GM23338 (cell line): ENCODE measurements at regions not wholly inside any gene's neighbourhood (a gene's known extent, or its start where the extent isn't known, plus 50 kb on each side); places are given as distances from the start of the nearest gene placed in this dataset.

Source experiments
- ATAC-seq: fragments of 200-7000 bp; cut with Tn5 transposase; 3 replicates; pipeline ENCODE4 v1.9.1; 2020
- DNase-seq: peaks from one replicate; pipeline ENCODE4 v3.0.0-alpha.2; 2015; ENCODE audit warnings: low spot score
- H2AFZ ChIP-seq: fragments of 200-600 bp; sonication (generic); 2 replicates; pipeline ENCODE4 v1.8.0; 2016; ENCODE audit warnings: antibody characterized with exemption, mild to moderate bottlenecking, moderate library complexity
- H3F3A ChIP-seq: fragments of 200-600 bp; sonication (generic); replicated peaks from 2 replicates; pipeline ENCODE4 v1.8.0; 2017; ENCODE audit warnings: antibody characterized with exemption, mixed run types, low read depth
- H3K27ac ChIP-seq: fragments of 200-600 bp; sonication (generic); 2 replicates; pipeline ENCODE4 v1.6.1; 2016; ENCODE audit warnings: low read depth
- H3K27me3 ChIP-seq: fragments of 200-600 bp; sonication (generic); 2 replicates; pipeline ENCODE4 v1.8.0; 2016; ENCODE audit warnings: mild to moderate bottlenecking, mixed run types, moderate library complexity; ENCODE audit not compliant: insufficient read depth
- H3K36me3 ChIP-seq: fragments of 200-600 bp; sonication (generic); 2 replicates; pipeline ENCODE4 v1.8.0; 2016; ENCODE audit warnings: mild to moderate bottlenecking; ENCODE audit not compliant: insufficient read depth
- H3K4me1 ChIP-seq: fragments of 200-600 bp; sonication (generic); 2 replicates; pipeline ENCODE4 v1.8.0; 2016; ENCODE audit warnings: mild to moderate bottlenecking, moderate library complexity; ENCODE audit not compliant: insufficient read depth
- H3K4me2 ChIP-seq: fragments of 200-600 bp; sonication (generic); 2 replicates; pipeline ENCODE4 v1.7.1; 2017; ENCODE audit warnings: mixed run types
- H3K4me3 ChIP-seq: fragments of 200-600 bp; sonication (generic); 2 replicates; pipeline ENCODE4 v1.6.1; 2016; ENCODE audit warnings: mixed run types
- H3K79me2 ChIP-seq: fragments of 200-600 bp; sonication (generic); replicated peaks from 2 replicates; pipeline ENCODE4 v1.8.0; 2017; ENCODE audit warnings: mild to moderate bottlenecking; ENCODE audit not compliant: insufficient read depth
- H3K9me2 ChIP-seq: fragments of 200-600 bp; sonication (generic); 2 replicates; pipeline ENCODE4 v1.8.0; 2017; ENCODE audit not compliant: insufficient read depth
- H4K20me1 ChIP-seq: fragments of 200-600 bp; sonication (generic); replicated peaks from 2 replicates; pipeline ENCODE4 v1.8.0; 2017; ENCODE audit warnings: mild to moderate bottlenecking; ENCODE audit not compliant: insufficient read depth
- H3K27ac Mint-ChIP-seq: 2 replicates; pipeline ENCODE4 v1.8.0; 2020; ENCODE audit warnings: inconsistent platforms, mild to moderate bottlenecking, moderate library complexity, mixed read lengths
- H3K27me3 Mint-ChIP-seq: 3 replicates; pipeline ENCODE4 v1.8.0; 2022; ENCODE audit warnings: low read depth, mild to moderate bottlenecking, moderate library complexity, mixed read lengths, inconsistent platforms; ENCODE audit not compliant: insufficient read depth, poor library complexity
- H3K36me3 Mint-ChIP-seq: 3 replicates; pipeline ENCODE4 v1.8.0; 2021; ENCODE audit warnings: low read depth, mild to moderate bottlenecking, inconsistent platforms, moderate library complexity, mixed read lengths
- H3K4me1 Mint-ChIP-seq: 3 replicates; pipeline ENCODE4 v1.8.0; 2020; ENCODE audit warnings: mild to moderate bottlenecking, inconsistent platforms, mixed read lengths
- H3K4me3 Mint-ChIP-seq: 3 replicates; pipeline ENCODE4 v1.8.0; 2021; ENCODE audit warnings: moderate library complexity, mild to moderate bottlenecking, inconsistent platforms, mixed read lengths
- H3K9me3 Mint-ChIP-seq: 3 replicates; pipeline ENCODE4 v1.8.0; 2020; ENCODE audit warnings: moderate library complexity, mild to moderate bottlenecking, inconsistent platforms, mixed read lengths
- CREB1 ChIP-seq: fragments of 250-450 bp; sonication (Bioruptor Pico); IDR thresholded peaks from 2 replicates; pipeline ENCODE4 v1.5.0; 2020; ENCODE audit warnings: low read depth, mild to moderate bottlenecking, moderate library complexity
- EZH2 ChIP-seq: fragments of 200-600 bp; sonication (generic); IDR thresholded peaks from one replicate; pipeline ENCODE4 v1.8.0; 2017; ENCODE audit warnings: antibody characterized with exemption, mild to moderate bottlenecking, low read depth; ENCODE audit not compliant: unreplicated experiment
- EZH2phosphoT487 ChIP-seq: fragments of 200-600 bp; sonication (generic); IDR thresholded peaks from one replicate; pipeline ENCODE4 v1.8.1; 2018; ENCODE audit warnings: antibody characterized with exemption; ENCODE audit not compliant: unreplicated experiment
- JUNB ChIP-seq: IDR thresholded peaks from one replicate; pipeline ENCODE4 v1.6.1; 2016; ENCODE audit warnings: antibody characterized with exemption; ENCODE audit not compliant: unreplicated experiment
- NANOG ChIP-seq: IDR thresholded peaks from 2 replicates; pipeline ENCODE4 v1.6.1; 2016; ENCODE audit warnings: antibody characterized with exemption, borderline replicate concordance
- POLR2AphosphoS5 ChIP-seq: IDR thresholded peaks from 2 replicates; pipeline ENCODE4 v1.6.1; 2016; ENCODE audit warnings: antibody characterized with exemption, low read depth
- STAT1 ChIP-seq: IDR thresholded peaks from one replicate; pipeline ENCODE4 v1.6.1; 2016; ENCODE audit warnings: antibody characterized with exemption; ENCODE audit not compliant: unreplicated experiment
- ZNF114 ChIP-seq: fragments of 250-450 bp; sonication (Bioruptor Pico); IDR thresholded peaks from 2 replicates; pipeline ENCODE4 v1.5.0; 2020; ENCODE audit warnings: mild to moderate bottlenecking, moderate library complexity
- ZNF331 ChIP-seq: fragments of 250-450 bp; sonication (Bioruptor Pico); IDR thresholded peaks from 2 replicates; pipeline ENCODE4 v1.5.0; 2020; ENCODE audit warnings: low read depth, mild to moderate bottlenecking, moderate library complexity
- TF ChIP-seq, protein P1 (sequence below): IDR thresholded peaks from one replicate; pipeline ENCODE4 v1.6.1; 2018; ENCODE audit warnings: antibody characterized with exemption; ENCODE audit not compliant: unreplicated experiment
- TF ChIP-seq, protein P2 (sequence below), 2 experiments: fragments of 200-600 bp in 1 of 2; sonication (generic) in 1 of 2; conservative IDR thresholded peaks; 2 replicates each; pipeline versions ENCODE4 v1.5.1 to v1.6.1; 2016 to 2017; ENCODE audit warnings: antibody characterized with exemption in 2 of 2, low read depth in 2 of 2, mild to moderate bottlenecking in 2 of 2, moderate library complexity in 1 of 2
- TF ChIP-seq, protein P3 (sequence below): fragments of 250-450 bp; sonication (Bioruptor Pico); IDR thresholded peaks from 2 replicates; pipeline ENCODE4 v1.5.0; 2020; ENCODE audit warnings: mild to moderate bottlenecking, moderate library complexity
- TF ChIP-seq, protein P4 (sequence below): IDR thresholded peaks from 2 replicates; pipeline ENCODE4 v1.6.1; 2016; ENCODE audit warnings: antibody characterized with exemption

DNA sequence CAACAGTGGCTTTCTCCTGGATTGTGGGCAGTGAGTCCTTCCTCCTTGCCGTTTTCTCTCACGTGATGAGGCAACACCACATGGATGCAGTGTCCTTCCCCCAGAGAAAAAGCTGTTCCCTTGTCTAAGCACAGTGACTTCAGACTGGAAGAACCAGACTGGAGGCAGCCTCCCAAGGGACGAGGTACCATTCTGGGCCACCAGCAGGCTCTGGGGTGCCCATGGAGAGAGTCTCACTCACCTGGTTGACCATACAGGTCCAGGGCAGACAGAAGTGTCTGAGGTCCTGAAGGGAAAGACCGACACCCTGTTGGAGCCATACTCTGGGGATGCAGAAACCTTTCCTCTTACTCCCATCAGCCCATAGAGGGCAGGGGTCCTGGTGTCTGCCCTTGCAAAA is 69.2 kb upstream of the DOCK1 start:
- no peaks in the 10 kb centered on the region for H4K20me1 ChIP-seq
- H3K27me3 Mint-ChIP-seq = peaks cover 6% of the 10 kb centered on the region
- H3K27me3 ChIP-seq = no peaks in the 10 kb centered on the region
- no peaks in the 10 kb centered on the region for H3K36me3 ChIP-seq
- no peaks in the 10 kb centered on the region for H3K79me2 ChIP-seq
- no peak overlapping the region for H3K27ac Mint-ChIP-seq
- no peaks in the 10 kb centered on the region for H3F3A ChIP-seq
- DNase-seq (no peak), ATAC-seq (no peak)
- H3K36me3 Mint-ChIP-seq = no peaks in the 10 kb centered on the region
- no peak overlapping the region for H3K4me3 ChIP-seq
- peaks cover 15% of the 10 kb centered on the region for H3K4me1 ChIP-seq
- TF ChIP-seq, protein P1, sequence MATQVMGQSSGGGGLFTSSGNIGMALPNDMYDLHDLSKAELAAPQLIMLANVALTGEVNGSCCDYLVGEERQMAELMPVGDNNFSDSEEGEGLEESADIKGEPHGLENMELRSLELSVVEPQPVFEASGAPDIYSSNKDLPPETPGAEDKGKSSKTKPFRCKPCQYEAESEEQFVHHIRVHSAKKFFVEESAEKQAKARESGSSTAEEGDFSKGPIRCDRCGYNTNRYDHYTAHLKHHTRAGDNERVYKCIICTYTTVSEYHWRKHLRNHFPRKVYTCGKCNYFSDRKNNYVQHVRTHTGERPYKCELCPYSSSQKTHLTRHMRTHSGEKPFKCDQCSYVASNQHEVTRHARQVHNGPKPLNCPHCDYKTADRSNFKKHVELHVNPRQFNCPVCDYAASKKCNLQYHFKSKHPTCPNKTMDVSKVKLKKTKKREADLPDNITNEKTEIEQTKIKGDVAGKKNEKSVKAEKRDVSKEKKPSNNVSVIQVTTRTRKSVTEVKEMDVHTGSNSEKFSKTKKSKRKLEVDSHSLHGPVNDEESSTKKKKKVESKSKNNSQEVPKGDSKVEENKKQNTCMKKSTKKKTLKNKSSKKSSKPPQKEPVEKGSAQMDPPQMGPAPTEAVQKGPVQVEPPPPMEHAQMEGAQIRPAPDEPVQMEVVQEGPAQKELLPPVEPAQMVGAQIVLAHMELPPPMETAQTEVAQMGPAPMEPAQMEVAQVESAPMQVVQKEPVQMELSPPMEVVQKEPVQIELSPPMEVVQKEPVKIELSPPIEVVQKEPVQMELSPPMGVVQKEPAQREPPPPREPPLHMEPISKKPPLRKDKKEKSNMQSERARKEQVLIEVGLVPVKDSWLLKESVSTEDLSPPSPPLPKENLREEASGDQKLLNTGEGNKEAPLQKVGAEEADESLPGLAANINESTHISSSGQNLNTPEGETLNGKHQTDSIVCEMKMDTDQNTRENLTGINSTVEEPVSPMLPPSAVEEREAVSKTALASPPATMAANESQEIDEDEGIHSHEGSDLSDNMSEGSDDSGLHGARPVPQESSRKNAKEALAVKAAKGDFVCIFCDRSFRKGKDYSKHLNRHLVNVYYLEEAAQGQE = no peak
- TF ChIP-seq EZH2 (no peak), ZNF331 (CRISPR knock-in tag) (no peak), JUNB (no peak), ZNF114 (no peak), STAT1 (no peak), POLR2AphosphoS5 (no peak), CREB1 (CRISPR knock-in tag) (no peak), NANOG (no peak), EZH2phosphoT487 (no peak)
- TF ChIP-seq, protein P2, sequence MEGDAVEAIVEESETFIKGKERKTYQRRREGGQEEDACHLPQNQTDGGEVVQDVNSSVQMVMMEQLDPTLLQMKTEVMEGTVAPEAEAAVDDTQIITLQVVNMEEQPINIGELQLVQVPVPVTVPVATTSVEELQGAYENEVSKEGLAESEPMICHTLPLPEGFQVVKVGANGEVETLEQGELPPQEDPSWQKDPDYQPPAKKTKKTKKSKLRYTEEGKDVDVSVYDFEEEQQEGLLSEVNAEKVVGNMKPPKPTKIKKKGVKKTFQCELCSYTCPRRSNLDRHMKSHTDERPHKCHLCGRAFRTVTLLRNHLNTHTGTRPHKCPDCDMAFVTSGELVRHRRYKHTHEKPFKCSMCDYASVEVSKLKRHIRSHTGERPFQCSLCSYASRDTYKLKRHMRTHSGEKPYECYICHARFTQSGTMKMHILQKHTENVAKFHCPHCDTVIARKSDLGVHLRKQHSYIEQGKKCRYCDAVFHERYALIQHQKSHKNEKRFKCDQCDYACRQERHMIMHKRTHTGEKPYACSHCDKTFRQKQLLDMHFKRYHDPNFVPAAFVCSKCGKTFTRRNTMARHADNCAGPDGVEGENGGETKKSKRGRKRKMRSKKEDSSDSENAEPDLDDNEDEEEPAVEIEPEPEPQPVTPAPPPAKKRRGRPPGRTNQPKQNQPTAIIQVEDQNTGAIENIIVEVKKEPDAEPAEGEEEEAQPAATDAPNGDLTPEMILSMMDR (conservative IDR thresholded peaks at IDR 0.05; ENCODE audit: low read depth in 2 of 2) = no peak
- TF ChIP-seq, protein P3, sequence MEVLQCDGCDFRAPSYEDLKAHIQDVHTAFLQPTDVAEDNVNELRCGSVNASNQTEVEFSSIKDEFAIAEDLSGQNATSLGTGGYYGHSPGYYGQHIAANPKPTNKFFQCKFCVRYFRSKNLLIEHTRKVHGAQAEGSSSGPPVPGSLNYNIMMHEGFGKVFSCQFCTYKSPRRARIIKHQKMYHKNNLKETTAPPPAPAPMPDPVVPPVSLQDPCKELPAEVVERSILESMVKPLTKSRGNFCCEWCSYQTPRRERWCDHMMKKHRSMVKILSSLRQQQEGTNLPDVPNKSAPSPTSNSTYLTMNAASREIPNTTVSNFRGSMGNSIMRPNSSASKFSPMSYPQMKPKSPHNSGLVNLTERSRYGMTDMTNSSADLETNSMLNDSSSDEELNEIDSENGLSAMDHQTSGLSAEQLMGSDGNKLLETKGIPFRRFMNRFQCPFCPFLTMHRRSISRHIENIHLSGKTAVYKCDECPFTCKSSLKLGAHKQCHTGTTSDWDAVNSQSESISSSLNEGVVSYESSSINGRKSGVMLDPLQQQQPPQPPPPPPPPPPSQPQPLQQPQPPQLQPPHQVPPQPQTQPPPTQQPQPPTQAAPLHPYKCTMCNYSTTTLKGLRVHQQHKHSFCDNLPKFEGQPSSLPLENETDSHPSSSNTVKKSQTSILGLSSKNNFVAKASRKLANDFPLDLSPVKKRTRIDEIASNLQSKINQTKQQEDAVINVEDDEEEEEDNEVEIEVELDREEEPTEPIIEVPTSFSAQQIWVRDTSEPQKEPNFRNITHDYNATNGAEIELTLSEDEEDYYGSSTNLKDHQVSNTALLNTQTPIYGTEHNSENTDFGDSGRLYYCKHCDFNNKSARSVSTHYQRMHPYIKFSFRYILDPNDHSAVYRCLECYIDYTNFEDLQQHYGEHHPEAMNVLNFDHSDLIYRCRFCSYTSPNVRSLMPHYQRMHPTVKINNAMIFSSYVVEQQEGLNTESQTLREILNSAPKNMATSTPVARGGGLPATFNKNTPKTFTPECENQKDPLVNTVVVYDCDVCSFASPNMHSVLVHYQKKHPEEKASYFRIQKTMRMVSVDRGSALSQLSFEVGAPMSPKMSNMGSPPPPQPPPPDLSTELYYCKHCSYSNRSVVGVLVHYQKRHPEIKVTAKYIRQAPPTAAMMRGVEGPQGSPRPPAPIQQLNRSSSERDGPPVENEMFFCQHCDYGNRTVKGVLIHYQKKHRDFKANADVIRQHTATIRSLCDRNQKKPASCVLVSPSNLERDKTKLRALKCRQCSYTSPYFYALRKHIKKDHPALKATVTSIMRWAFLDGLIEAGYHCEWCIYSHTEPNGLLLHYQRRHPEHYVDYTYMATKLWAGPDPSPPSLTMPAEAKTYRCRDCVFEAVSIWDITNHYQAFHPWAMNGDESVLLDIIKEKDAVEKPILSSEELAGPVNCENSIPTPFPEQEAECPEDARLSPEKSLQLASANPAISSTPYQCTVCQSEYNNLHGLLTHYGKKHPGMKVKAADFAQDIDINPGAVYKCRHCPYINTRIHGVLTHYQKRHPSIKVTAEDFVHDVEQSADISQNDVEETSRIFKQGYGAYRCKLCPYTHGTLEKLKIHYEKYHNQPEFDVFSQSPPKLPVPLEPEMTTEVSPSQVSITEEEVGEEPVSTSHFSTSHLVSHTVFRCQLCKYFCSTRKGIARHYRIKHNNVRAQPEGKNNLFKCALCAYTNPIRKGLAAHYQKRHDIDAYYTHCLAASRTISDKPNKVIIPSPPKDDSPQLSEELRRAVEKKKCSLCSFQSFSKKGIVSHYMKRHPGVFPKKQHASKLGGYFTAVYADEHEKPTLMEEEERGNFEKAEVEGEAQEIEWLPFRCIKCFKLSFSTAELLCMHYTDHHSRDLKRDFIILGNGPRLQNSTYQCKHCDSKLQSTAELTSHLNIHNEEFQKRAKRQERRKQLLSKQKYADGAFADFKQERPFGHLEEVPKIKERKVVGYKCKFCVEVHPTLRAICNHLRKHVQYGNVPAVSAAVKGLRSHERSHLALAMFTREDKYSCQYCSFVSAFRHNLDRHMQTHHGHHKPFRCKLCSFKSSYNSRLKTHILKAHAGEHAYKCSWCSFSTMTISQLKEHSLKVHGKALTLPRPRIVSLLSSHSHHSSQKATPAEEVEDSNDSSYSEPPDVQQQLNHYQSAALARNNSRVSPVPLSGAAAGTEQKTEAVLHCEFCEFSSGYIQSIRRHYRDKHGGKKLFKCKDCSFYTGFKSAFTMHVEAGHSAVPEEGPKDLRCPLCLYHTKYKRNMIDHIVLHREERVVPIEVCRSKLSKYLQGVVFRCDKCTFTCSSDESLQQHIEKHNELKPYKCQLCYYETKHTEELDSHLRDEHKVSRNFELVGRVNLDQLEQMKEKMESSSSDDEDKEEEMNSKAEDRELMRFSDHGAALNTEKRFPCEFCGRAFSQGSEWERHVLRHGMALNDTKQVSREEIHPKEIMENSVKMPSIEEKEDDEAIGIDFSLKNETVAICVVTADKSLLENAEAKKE (CRISPR knock-in tag) = no peak
- TF ChIP-seq, protein P4, sequence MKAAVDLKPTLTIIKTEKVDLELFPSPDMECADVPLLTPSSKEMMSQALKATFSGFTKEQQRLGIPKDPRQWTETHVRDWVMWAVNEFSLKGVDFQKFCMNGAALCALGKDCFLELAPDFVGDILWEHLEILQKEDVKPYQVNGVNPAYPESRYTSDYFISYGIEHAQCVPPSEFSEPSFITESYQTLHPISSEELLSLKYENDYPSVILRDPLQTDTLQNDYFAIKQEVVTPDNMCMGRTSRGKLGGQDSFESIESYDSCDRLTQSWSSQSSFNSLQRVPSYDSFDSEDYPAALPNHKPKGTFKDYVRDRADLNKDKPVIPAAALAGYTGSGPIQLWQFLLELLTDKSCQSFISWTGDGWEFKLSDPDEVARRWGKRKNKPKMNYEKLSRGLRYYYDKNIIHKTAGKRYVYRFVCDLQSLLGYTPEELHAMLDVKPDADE = no peak
- H2AFZ ChIP-seq = no peak overlapping the region
- no peak overlapping the region for H3K27ac ChIP-seq
- no peak overlapping the region for H3K4me3 Mint-ChIP-seq
- H3K9me2 ChIP-seq = no peaks in the 10 kb centered on the region
- no peak overlapping the region for H3K4me2 ChIP-seq
- no peaks in the 10 kb centered on the region for H3K9me3 Mint-ChIP-seq
- H3K4me1 Mint-ChIP-seq = peaks cover 25% of the 10 kb centered on the region
